Muscle layer of duodenum (tissue), 2 donors: ENCODE measurements at regions not wholly inside any gene's neighbourhood (a gene's known extent, or its start where the extent isn't known, plus 50 kb on each side); places are given as distances from the start of the nearest gene placed in this dataset.

ENCODE experiments used
- H3K27ac ChIP-seq: one replicate; pipeline ENCODE4 v1.7.0; 2013; ENCODE audit warnings: mild to moderate bottlenecking, low read length
- H3K27me3 ChIP-seq: one replicate; pipeline ENCODE4 v1.7.0; 2013; ENCODE audit warnings: low read depth, mild to moderate bottlenecking, control low read depth, low read length
- H3K36me3 ChIP-seq, 2 donors: one replicate each; pipeline ENCODE4 v1.7.0; 2013; ENCODE audit warnings: low read length in 2 of 2, control low read depth in 1 of 2, mild to moderate bottlenecking in 1 of 2; ENCODE audit not compliant: insufficient read depth in 2 of 2, control insufficient read depth in 1 of 2
- H3K4me1 ChIP-seq, 2 donors: one replicate each; pipeline ENCODE4 v1.7.0; 2013; ENCODE audit warnings: low read length in 2 of 2, mild to moderate bottlenecking in 2 of 2, control low read depth in 1 of 2, moderate library complexity in 1 of 2; ENCODE audit not compliant: insufficient read depth in 2 of 2, control insufficient read depth in 1 of 2
- H3K4me3 ChIP-seq, 2 donors: one replicate each; pipeline ENCODE4 v1.7.0; 2013; ENCODE audit warnings: low read length in 2 of 2, low read depth in 1 of 2, mild to moderate bottlenecking in 1 of 2
- H3K9me3 ChIP-seq, 2 donors: one replicate each; pipeline ENCODE4 v1.7.0; 2013; ENCODE audit warnings: low read length in 2 of 2, control low read depth in 1 of 2, mild to moderate bottlenecking in 1 of 2; ENCODE audit not compliant: control insufficient read depth in 1 of 2
- donor health status: healthy.

- no peak overlapping the region for H3K4me3 ChIP-seq
- H3K27me3 ChIP-seq, result no peaks in the 10 kb centered on the region
- no peaks in the 10 kb centered on the region for H3K9me3 ChIP-seq
- no peaks in the 10 kb centered on the region for H3K36me3 ChIP-seq
- peaks cover 0 to 4% of the 10 kb centered on the region in 2 donors for H3K4me1 ChIP-seq
- H3K27ac ChIP-seq, result peak overlapping the region; percentile 43
These were observed 60.1 kb upstream of the MPEG1 start for GRCh38 chr11:59272771-59273372.

- H3K4me3 ChIP-seq, result no peak overlapping the region
- H3K36me3 ChIP-seq, result no peaks in the 10 kb centered on the region
- H3K9me3 ChIP-seq, result no peaks in the 10 kb centered on the region
- peaks cover 0 to 4% of the 10 kb centered on the region in 2 donors for H3K4me1 ChIP-seq
- no peak overlapping the region for H3K27ac ChIP-seq
- H3K27me3 ChIP-seq, result no peaks in the 10 kb centered on the region
These were observed 59.1 kb upstream of the MPEG1 start for GRCh38 chr11:59271811-59272327.

GRCh38 chr11:59271247-59271755 is 58.6 kb upstream of the MPEG1 start:
- no peak overlapping the region for H3K27ac ChIP-seq
- no peak overlapping the region for H3K4me3 ChIP-seq
- no peaks in the 10 kb centered on the region for H3K36me3 ChIP-seq
- no peaks in the 10 kb centered on the region for H3K9me3 ChIP-seq
- no peaks in the 10 kb centered on the region for H3K27me3 ChIP-seq
- H3K4me1 ChIP-seq, result peaks cover 0 to 4% of the 10 kb centered on the region in 2 donors

- H3K4me3 ChIP-seq, result no peak overlapping the region
- H3K27ac ChIP-seq, result no peak overlapping the region
- H3K4me1 ChIP-seq, result peaks cover 0 to under 1% of the 10 kb centered on the region in 2 donors
These were observed 55.2 kb upstream of the MPEG1 start for GRCh38 chr11:59267736-59268475.

GRCh38 chr11:59267196-59267595 is 54.5 kb upstream of the MPEG1 start:
- H3K4me1 ChIP-seq, result no peaks in the 10 kb centered on the region
- H3K27ac ChIP-seq, result no peak overlapping the region
- H3K4me3 ChIP-seq, result no peak overlapping the region
- H3K36me3 ChIP-seq, result no peaks in the 10 kb centered on the region
- H3K9me3 ChIP-seq, result no peaks in the 10 kb centered on the region
- H3K27me3 ChIP-seq, result no peaks in the 10 kb centered on the region

More at GRCh38 chr11:59267736-59268475, 55.2 kb upstream of the MPEG1 start:
- Histone ChIP-seq H3K36me3 (no peaks in the 10 kb centered on the region), H3K9me3 (no peaks in the 10 kb centered on the region), H3K27me3 (no peaks in the 10 kb centered on the region)

- no peak overlapping the region for H3K27ac ChIP-seq
- H3K36me3 ChIP-seq, result no peaks in the 10 kb centered on the region
- H3K27me3 ChIP-seq, result no peaks in the 10 kb centered on the region
- H3K4me3 ChIP-seq, result no peak overlapping the region
- no peaks in the 10 kb centered on the region for H3K9me3 ChIP-seq
- no peaks in the 10 kb centered on the region for H3K4me1 ChIP-seq
These were observed 53.8 kb upstream of the MPEG1 start for GRCh38 chr11:59266491-59266890.

- Histone ChIP-seq H3K4me1 (no peaks in the 10 kb centered on the region), H3K36me3 (no peaks in the 10 kb centered on the region)
These were observed 53.0 kb upstream of the MPEG1 start for GRCh38 chr11:59265735-59266134.

GRCh38 chr11:59264736-59265135 is 52.0 kb upstream of the MPEG1 start:
- Histone ChIP-seq H3K27me3 (no peaks in the 10 kb centered on the region), H3K4me1 (no peaks in the 10 kb centered on the region), H3K4me3 (no peak overlapping the region), H3K27ac (no peak overlapping the region), H3K36me3 (no peaks in the 10 kb centered on the region), H3K9me3 (no peaks in the 10 kb centered on the region)

More at GRCh38 chr11:59265735-59266134, 53.0 kb upstream of the MPEG1 start:
- Histone ChIP-seq H3K27ac (no peak overlapping the region), H3K4me3 (no peak overlapping the region), H3K27me3 (no peaks in the 10 kb centered on the region), H3K9me3 (no peaks in the 10 kb centered on the region)

GRCh38 chr11:59263225-59263894 is 50.6 kb upstream of the MPEG1 start:
- no peaks in the 10 kb centered on the region for H3K27me3 ChIP-seq
- H3K4me1 ChIP-seq, result no peaks in the 10 kb centered on the region
- no peaks in the 10 kb centered on the region for H3K36me3 ChIP-seq

More at GRCh38 chr11:59263225-59263894, 50.6 kb upstream of the MPEG1 start:
- Histone ChIP-seq H3K27ac (no peak overlapping the region), H3K4me3 (no peak overlapping the region), H3K9me3 (no peaks in the 10 kb centered on the region)
